ENCODE measurements at regions not wholly inside any gene's neighbourhood (a gene's known extent, or its start where the extent isn't known, plus 50 kb on each side); places are given as distances from the start of the nearest gene placed in this dataset.

- DNase-seq: no peak
These were observed 1006.2 kb upstream of the FLRT2 start for GRCh38 chr14:84523746-84524145.

- DNase-seq: peak; percentile 18
These were observed 1002.2 kb upstream of the FLRT2 start for GRCh38 chr14:84527706-84528105.

GRCh38 chr14:84532016-84532415 is 997.9 kb upstream of the FLRT2 start:
- DNase-seq: no peak

GRCh38 chr14:84533181-84533725 is 996.7 kb upstream of the FLRT2 start:
- no peak for DNase-seq

GRCh38 chr14:84533791-84534190 is 996.2 kb upstream of the FLRT2 start:
- no peak for DNase-seq

- no peak for DNase-seq
These were observed 994.5 kb upstream of the FLRT2 start for GRCh38 chr14:84535484-84535883.

- no peak for DNase-seq
These were observed 994.0 kb upstream of the FLRT2 start for GRCh38 chr14:84535976-84536375.

GRCh38 chr14:84541018-84541417 is 988.9 kb upstream of the FLRT2 start:
- DNase-seq: no peak

GRCh38 chr14:84543859-84544258 is 986.1 kb upstream of the FLRT2 start:
- DNase-seq: no peak

- no peak for DNase-seq
These were observed 985.3 kb upstream of the FLRT2 start for GRCh38 chr14:84544486-84545131.

GRCh38 chr14:84546236-84546635 is 983.7 kb upstream of the FLRT2 start:
- no peak for DNase-seq

- no peak for DNase-seq
These were observed 975.8 kb upstream of the FLRT2 start for GRCh38 chr14:84554136-84554535.

- DNase-seq: peak; percentile 25
These were observed 974.5 kb upstream of the FLRT2 start for GRCh38 chr14:84555493-84555892.

- no peak for DNase-seq
These were observed 963.8 kb upstream of the FLRT2 start for GRCh38 chr14:84566109-84566508.

- no peak for DNase-seq
These were observed 954.3 kb upstream of the FLRT2 start for GRCh38 chr14:84575681-84576080.

GRCh38 chr14:84579292-84579691 is 950.7 kb upstream of the FLRT2 start:
- DNase-seq: no peak

- DNase-seq: no peak
These were observed 948.9 kb upstream of the FLRT2 start for GRCh38 chr14:84581041-84581440.

GRCh38 chr14:84584511-84584910 is 945.4 kb upstream of the FLRT2 start:
- no peak for DNase-seq

- peak; percentile 43 for DNase-seq
These were observed 938.0 kb upstream of the FLRT2 start for GRCh38 chr14:84591827-84592445.

GRCh38 chr14:84592770-84593169 is 937.2 kb upstream of the FLRT2 start:
- no peak for DNase-seq

- DNase-seq: no peak
These were observed 919.9 kb upstream of the FLRT2 start for GRCh38 chr14:84610086-84610485.

- DNase-seq: no peak
These were observed 907.6 kb upstream of the FLRT2 start for GRCh38 chr14:84622357-84622756.

- DNase-seq: peak; percentile 46
These were observed 886.5 kb upstream of the FLRT2 start for GRCh38 chr14:84643446-84643845.

- no peak for DNase-seq
These were observed 883.0 kb upstream of the FLRT2 start for GRCh38 chr14:84646786-84647500.

All from NCI-H510A treated with DMSO at 0.1 percent for 48 hours (cell line).